ENCODE measurements at regions not wholly inside any gene's neighbourhood (a gene's known extent, or its start where the extent isn't known, plus 50 kb on each side); places are given as distances from the start of the nearest gene placed in this dataset.

GRCh38 chr3:4926892-4927291, 52.3 kb upstream of the BHLHE40 start:
- DNase-seq (ENCODE audit: low read depth, low spot score) = no peak
- no peak overlapping the region for H3K4me3 ChIP-seq (ENCODE audit: low read depth, low read length)
- POLR2A ChIA-PET = no interaction called here
- CTCF ChIA-PET = no interaction called here
- TF ChIP-seq CTCF (IDR thresholded peaks at IDR 0.05; ENCODE audit: insufficient read depth, low read length, missing control alignments) = no peak

- CTCF ChIA-PET = no interaction called here
- no peak for DNase-seq (ENCODE audit: low read depth, low spot score)
- POLR2A ChIA-PET = no interaction called here
- H3K4me3 ChIP-seq (ENCODE audit: low read depth, low read length) = no peak overlapping the region
- no peak for TF ChIP-seq CTCF (IDR thresholded peaks at IDR 0.05; ENCODE audit: insufficient read depth, low read length, missing control alignments)
Observed at GRCh38 chr3:4928277-4928789, 50.9 kb upstream of the BHLHE40 start.

Measured in AG04449 (cell line).